H9 (cell line): ENCODE measurements at regions not wholly inside any gene's neighbourhood (a gene's known extent, or its start where the extent isn't known, plus 50 kb on each side); places are given as distances from the start of the nearest gene placed in this dataset.

ENCODE experiments used
- DNase-seq: peaks from one replicate; pipeline ENCODE4 v3.0.0-alpha.2; 2017
- H2AFZ ChIP-seq: one replicate; pipeline ENCODE4 v1.6.1; 2013; ENCODE audit warnings: mild to moderate bottlenecking, low read length, control low read depth, moderate library complexity
- H2AK5ac ChIP-seq: 2 replicates; pipeline ENCODE4 v1.6.1; 2013; ENCODE audit warnings: low read length, control low read depth, mixed read lengths; ENCODE audit not compliant: insufficient read length
- H2BK120ac ChIP-seq: one replicate; pipeline ENCODE4 v1.6.1; 2013; ENCODE audit warnings: low read depth, mild to moderate bottlenecking, low read length, control low read depth, inconsistent platforms; ENCODE audit not compliant: poor library complexity, severe bottlenecking
- H2BK12ac ChIP-seq: 2 replicates; pipeline ENCODE4 v1.6.1; 2013; ENCODE audit warnings: low read length, control low read depth, mixed read lengths, low read depth; ENCODE audit not compliant: insufficient read length
- H2BK15ac ChIP-seq: 2 replicates; pipeline ENCODE4 v1.6.1; 2013; ENCODE audit warnings: low read depth, low read length, control low read depth
- H2BK20ac ChIP-seq: one replicate; pipeline ENCODE4 v1.6.1; 2013; ENCODE audit warnings: low read depth, mild to moderate bottlenecking, low read length, control low read depth, inconsistent platforms; ENCODE audit not compliant: poor library complexity, severe bottlenecking
- H2BK5ac ChIP-seq: 2 replicates; pipeline ENCODE4 v1.6.1; 2013; ENCODE audit warnings: low read length, control low read depth, mixed read lengths; ENCODE audit not compliant: insufficient read length
- H3K14ac ChIP-seq: 2 replicates; pipeline ENCODE4 v1.6.1; 2013; ENCODE audit warnings: low read length, control low read depth; ENCODE audit not compliant: insufficient read depth
- H3K18ac ChIP-seq: 2 replicates; pipeline ENCODE4 v1.6.1; 2013; ENCODE audit warnings: low read depth, mild to moderate bottlenecking, mixed read lengths, low read length, control low read depth; ENCODE audit not compliant: insufficient read length
- H3K23ac ChIP-seq: 2 replicates; pipeline ENCODE4 v1.6.1; 2013; ENCODE audit warnings: low read length, control low read depth, mixed read lengths, low read depth; ENCODE audit not compliant: insufficient read length
- H3K23me2 ChIP-seq: 2 replicates; pipeline ENCODE4 v1.6.1; 2013; ENCODE audit warnings: low read depth, mild to moderate bottlenecking, mixed read lengths, low read length, control low read depth; ENCODE audit not compliant: insufficient read length, poor library complexity, severe bottlenecking
- H3K27ac ChIP-seq: 2 replicates; pipeline ENCODE4 v1.5.1; 2013; ENCODE audit warnings: low read length, control low read depth, mixed read lengths, low read depth; ENCODE audit not compliant: insufficient read length
- H3K27me3 ChIP-seq: 2 replicates; pipeline ENCODE4 v1.6.1; 2013; ENCODE audit warnings: low read length, control low read depth, inconsistent platforms; ENCODE audit not compliant: insufficient read depth
- H3K4ac ChIP-seq: 2 replicates; pipeline ENCODE4 v1.6.1; 2013; ENCODE audit warnings: low read depth, mild to moderate bottlenecking, control low read depth, inconsistent platforms, low read length, moderate library complexity
- H3K4me1 ChIP-seq: 2 replicates; pipeline ENCODE4 v1.6.1; 2013; ENCODE audit warnings: low read length, control low read depth, inconsistent platforms; ENCODE audit not compliant: insufficient read depth
- H3K4me2 ChIP-seq: 2 replicates; pipeline ENCODE4 v1.6.1; 2013; ENCODE audit warnings: low read length, control low read depth, mixed read lengths; ENCODE audit not compliant: insufficient read length, insufficient read depth
- H3K56ac ChIP-seq: 2 replicates; pipeline ENCODE4 v1.6.1; 2013; ENCODE audit warnings: low read depth, mild to moderate bottlenecking, mixed read lengths, low read length, control low read depth; ENCODE audit not compliant: insufficient read length
- H3K79me1 ChIP-seq: 2 replicates; pipeline ENCODE4 v1.6.1; 2013; ENCODE audit warnings: low read depth, mild to moderate bottlenecking, moderate library complexity, low read length, control low read depth, inconsistent platforms; ENCODE audit not compliant: insufficient read depth, poor library complexity, severe bottlenecking
- H3K79me2 ChIP-seq: 2 replicates; pipeline ENCODE4 v1.6.1; 2013; ENCODE audit warnings: low read length, control low read depth, inconsistent platforms; ENCODE audit not compliant: insufficient read depth
- H3K9ac ChIP-seq: 2 replicates; pipeline ENCODE4 v1.6.1; 2013; ENCODE audit warnings: low read length, control low read depth, mixed read lengths; ENCODE audit not compliant: insufficient read length; ENCODE audit errors: extremely low read depth
- H3K9me3 ChIP-seq: one replicate; pipeline ENCODE4 v1.6.1; 2013; ENCODE audit warnings: low read depth, low read length, inconsistent platforms; ENCODE audit not compliant: control insufficient read depth
- H3T11ph ChIP-seq: one replicate; pipeline ENCODE4 v1.6.1; 2013; ENCODE audit warnings: mild to moderate bottlenecking, low read length, control low read depth, inconsistent platforms
- H4K20me1 ChIP-seq: one replicate; pipeline ENCODE4 v1.6.1; 2013; ENCODE audit not compliant: control insufficient read depth, insufficient read length, insufficient read depth
- H4K5ac ChIP-seq: 2 replicates; pipeline ENCODE4 v1.6.1; 2013; ENCODE audit warnings: low read depth, mild to moderate bottlenecking, mixed read lengths, low read length, control low read depth; ENCODE audit not compliant: insufficient read length
- H4K8ac ChIP-seq: replicated peaks from 2 replicates; pipeline ENCODE4 v1.6.1; 2013; ENCODE audit warnings: low read length, control low read depth, mixed read lengths, low read depth; ENCODE audit not compliant: insufficient read length
- H4K91ac ChIP-seq: 2 replicates; pipeline ENCODE4 v1.6.1; 2013; ENCODE audit warnings: low read depth, mild to moderate bottlenecking, moderate library complexity, mixed read lengths, low read length, control low read depth; ENCODE audit not compliant: insufficient read length
- H3K27ac Mint-ChIP-seq, 3 experiments: 2 replicates in 2 of 3; 3 replicates in 1 of 3; pipeline ENCODE4 v1.8.0; 2020 to 2021; ENCODE audit warnings: mixed read lengths in 3 of 3, mild to moderate bottlenecking in 1 of 3, moderate library complexity in 1 of 3
- H3K27me3 Mint-ChIP-seq: 2 replicates; pipeline ENCODE4 v1.8.0; 2021; ENCODE audit warnings: low read depth, mild to moderate bottlenecking, moderate library complexity, mixed read lengths
- H3K36me3 Mint-ChIP-seq, 3 experiments: 2 replicates in 2 of 3; 3 replicates in 1 of 3; pipeline ENCODE4 v1.8.0; 2020 to 2021; ENCODE audit warnings: low read depth in 3 of 3, mixed read lengths in 3 of 3; ENCODE audit not compliant: insufficient read depth in 1 of 3
- H3K4me1 Mint-ChIP-seq, 2 experiments: 2 replicates each; pipeline ENCODE4 v1.8.0; 2020; ENCODE audit warnings: mixed read lengths in 2 of 2
- H3K4me3 Mint-ChIP-seq, 2 experiments: 2 replicates in 1 of 2; 3 replicates in 1 of 2; pipeline ENCODE4 v1.8.0; 2020 to 2021; ENCODE audit warnings: mild to moderate bottlenecking in 2 of 2, mixed read lengths in 2 of 2, moderate library complexity in 1 of 2
- H3K9me3 Mint-ChIP-seq, 2 experiments: 2 replicates in 1 of 2; 3 replicates in 1 of 2; pipeline ENCODE4 v1.8.0; 2020; ENCODE audit warnings: mild to moderate bottlenecking in 2 of 2, mixed read lengths in 2 of 2, moderate library complexity in 1 of 2
- CTCF ChIP-seq: fragments of 200-600 bp; sonication (generic); conservative IDR thresholded peaks from 3 replicates; pipeline ENCODE4 v1.8.0; 2021; ENCODE audit warnings: antibody characterized with exemption, mild to moderate bottlenecking
- WGBS: extraction: QIAGEN DNeasy Blood & Tissue Kit; methylation state at CpG from one replicate; pipeline ENCODE4 v1.1.7; 2013; ENCODE audit warnings: missing lambda C conversion rate, low lambda C conversion rate, mixed read lengths; ENCODE audit not compliant: insufficient read length; ENCODE audit errors: extremely low coverage; 5-methylcytosine and 5-hydroxymethylcytosine counted together

- H3K23ac ChIP-seq, result no peak overlapping the region
- no peak overlapping the region for H3K4ac ChIP-seq
- Mint-ChIP-seq H3K9me3 (peaks cover 12% of the 10 kb centered on the region in 2 experiments), H3K27ac (no peak overlapping the region), H3K4me1 (peaks cover 4 to 10% of the 10 kb centered on the region in 2 experiments), H3K27me3 (peaks cover 9% of the 10 kb centered on the region), H3K4me3 (no peak overlapping the region), H3K36me3 (peaks cover 9 to 10% (median 9%) of the 10 kb centered on the region in 3 experiments)
- no peak overlapping the region for H2BK5ac ChIP-seq
- H4K20me1 ChIP-seq, result no peaks in the 10 kb centered on the region
- H3K56ac ChIP-seq, result no peak overlapping the region
- H3K27ac ChIP-seq, result no peak overlapping the region
- no peak overlapping the region for H3K14ac ChIP-seq
- no peak overlapping the region for H4K8ac ChIP-seq
- H3K79me1 ChIP-seq, result no peaks in the 10 kb centered on the region
- no peak overlapping the region for H4K91ac ChIP-seq
- no peak overlapping the region for H2BK120ac ChIP-seq
- H3K4me1 ChIP-seq, result no peaks in the 10 kb centered on the region
- H3K23me2 ChIP-seq, result no peaks in the 10 kb centered on the region
- no peak for TF ChIP-seq CTCF
- H4K5ac ChIP-seq, result no peak overlapping the region
- no peak overlapping the region for H3K4me2 ChIP-seq
- no peak overlapping the region for H3K18ac ChIP-seq
- no peaks in the 10 kb centered on the region for H3K27me3 ChIP-seq
- H2BK12ac ChIP-seq, result no peak overlapping the region
- H2BK20ac ChIP-seq, result no peak overlapping the region
- H3K9ac ChIP-seq, result no peak overlapping the region
- H2AK5ac ChIP-seq, result no peak overlapping the region
- WGBS, result no CpG with 5 or more reads among the region's 15 CpGs
- H2AFZ ChIP-seq, result no peak overlapping the region
- no peak for DNase-seq
- no peaks in the 10 kb centered on the region for H3K79me2 ChIP-seq
- no peak overlapping the region for H2BK15ac ChIP-seq
- no peaks in the 10 kb centered on the region for H3K9me3 ChIP-seq
- no peak overlapping the region for H3T11ph ChIP-seq
Observed at GRCh38 chr4:1464581-1465171, 58.4 kb upstream of the NKX1-1 start.
